ENCODE measurements at regions not wholly inside any gene's neighbourhood (a gene's known extent, or its start where the extent isn't known, plus 50 kb on each side); places are given as distances from the start of the nearest gene placed in this dataset.

DNA sequence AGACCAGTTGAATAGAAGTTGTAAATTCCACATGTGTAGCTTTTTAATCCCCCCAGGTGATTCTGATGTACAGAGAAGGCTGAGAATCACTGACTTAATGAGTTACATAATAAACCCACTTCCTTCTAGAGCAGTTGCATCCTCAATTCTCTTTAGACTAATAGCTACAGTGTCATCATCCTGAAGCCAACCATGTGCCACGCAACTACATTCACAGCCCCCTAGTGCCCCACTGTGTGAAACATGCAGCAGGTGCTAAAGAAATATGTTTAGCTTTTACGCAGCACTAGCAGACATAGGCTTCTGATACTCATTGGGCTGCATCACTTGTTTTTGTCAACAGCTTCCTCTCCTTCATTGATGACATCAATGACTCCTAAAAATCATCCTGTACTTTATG lies 1168.3 kb downstream of the BCL11B start:
- DNase-seq (ENCODE audit: low spot score): no peak

DNA sequence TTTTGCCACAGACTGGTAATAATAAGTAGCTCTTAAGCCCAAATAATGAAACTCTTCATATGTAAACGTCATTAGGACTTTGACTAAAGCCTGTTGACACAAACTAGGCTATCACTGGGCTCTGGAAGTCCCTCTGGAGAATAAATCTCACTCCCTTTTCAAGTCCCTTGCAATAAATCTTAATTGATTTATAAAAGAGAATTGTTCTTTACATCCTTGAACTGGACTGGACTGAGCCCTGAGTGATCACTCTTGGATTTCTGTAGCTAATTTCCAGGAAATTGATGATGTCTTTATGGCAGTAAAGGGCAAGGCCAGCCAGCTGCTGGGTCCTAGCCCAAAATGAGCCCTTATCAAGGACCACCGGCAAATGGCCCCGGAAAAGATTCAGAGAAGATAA lies 1162.7 kb downstream of the BCL11B start:
- no peak for DNase-seq (ENCODE audit: low spot score)

GRCh38 chr14:98112194-98112780 lies 1159.7 kb downstream of the BCL11B start:
- DNase-seq (ENCODE audit: low spot score): no peak

DNA sequence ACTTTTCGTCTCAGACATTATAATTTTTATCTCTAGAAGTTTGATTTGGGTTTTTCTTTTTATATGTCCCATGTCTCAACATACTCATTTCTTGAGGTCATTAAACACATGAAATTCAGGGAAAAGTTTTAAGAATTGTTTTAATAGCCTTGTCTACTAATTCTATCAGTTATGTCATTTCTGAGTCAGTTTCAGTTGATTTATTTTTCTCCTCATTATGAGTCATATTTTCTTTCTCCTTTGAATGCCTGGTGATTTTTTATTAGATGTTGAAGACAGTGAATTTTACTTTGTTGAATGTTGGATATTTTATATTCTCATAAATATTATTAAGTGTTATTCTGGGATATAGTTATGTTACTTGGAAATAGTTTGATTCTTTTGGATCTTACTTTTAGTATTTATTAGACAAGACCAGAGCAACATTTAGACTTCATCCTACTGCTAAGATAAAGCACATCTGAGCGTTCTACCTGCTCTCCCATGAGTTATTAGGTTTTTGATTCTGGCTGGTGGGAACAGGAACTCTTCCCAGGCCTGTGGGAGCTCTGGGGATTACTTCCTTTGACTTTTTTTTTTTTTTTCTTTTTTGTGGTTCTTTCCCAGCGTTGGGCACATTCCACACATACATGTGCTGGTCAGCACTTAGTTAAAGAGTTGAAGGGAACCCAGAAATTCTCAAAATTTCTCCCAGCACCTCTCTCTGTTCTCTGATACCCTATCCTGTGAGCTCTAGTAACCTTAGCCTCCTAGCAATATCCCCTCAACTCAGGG lies 1157.7 kb downstream of the BCL11B start:
- peak; percentile 30 for DNase-seq (ENCODE audit: low spot score)

DNA sequence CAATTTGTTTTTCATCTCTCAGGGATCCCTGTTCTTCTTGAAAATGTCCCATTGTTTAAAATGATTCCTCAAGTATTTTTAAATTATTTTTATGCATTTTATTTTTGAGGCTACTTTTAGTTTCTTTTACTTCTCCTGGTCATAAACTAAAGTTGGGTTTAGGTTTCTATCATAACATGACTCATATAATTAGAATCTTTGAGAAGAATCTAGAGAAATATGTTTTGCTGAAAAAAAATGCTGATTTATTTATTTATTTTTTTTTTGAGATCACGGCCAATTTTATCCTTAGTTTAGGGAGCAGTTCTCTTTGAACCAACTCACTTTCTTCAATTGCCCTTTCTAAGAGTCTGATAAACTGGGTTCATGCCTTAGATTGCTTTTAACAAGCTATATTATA lies 1157.1 kb downstream of the BCL11B start:
- no peak for DNase-seq (ENCODE audit: low spot score)

DNA sequence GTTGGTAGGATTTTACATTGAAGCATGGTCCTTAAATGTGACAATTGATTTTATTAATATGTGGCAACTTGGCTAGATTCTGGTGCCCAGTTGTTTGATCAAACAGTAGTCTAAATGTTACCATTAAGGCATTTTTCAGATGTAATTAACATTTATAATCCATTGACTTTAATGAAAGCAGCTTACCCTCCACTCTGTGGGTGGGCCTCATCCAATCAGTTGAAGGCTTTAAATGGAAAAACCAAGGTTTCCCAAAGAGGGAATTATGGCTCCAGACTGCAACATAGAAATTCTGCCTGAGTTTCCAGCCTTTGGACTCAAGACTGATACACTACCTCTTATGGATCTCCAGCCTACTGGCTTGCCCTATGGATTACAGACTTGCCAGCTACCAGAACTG lies 1153.2 kb downstream of the BCL11B start:
- no peak for DNase-seq (ENCODE audit: low spot score)

DNA sequence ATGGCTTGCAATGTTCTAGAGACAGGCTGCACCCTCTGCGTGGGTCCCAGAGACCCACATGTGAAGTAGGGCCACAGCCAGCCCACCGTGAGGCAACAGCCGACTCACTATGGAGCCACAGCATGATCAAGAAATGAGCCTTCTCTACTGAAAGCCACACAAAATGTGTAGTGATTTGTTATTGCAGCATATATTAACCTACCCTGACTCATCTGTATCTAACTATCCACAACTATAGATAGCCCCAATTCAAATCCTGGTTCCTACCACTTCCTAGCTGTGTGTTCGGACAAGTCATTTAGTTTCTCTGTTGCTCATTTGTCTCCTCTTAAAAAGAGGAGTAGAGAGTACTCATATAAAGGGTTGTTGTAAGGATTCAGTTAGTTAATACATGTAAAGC lies 1152.3 kb downstream of the BCL11B start:
- no peak for DNase-seq (ENCODE audit: low spot score)

DNA sequence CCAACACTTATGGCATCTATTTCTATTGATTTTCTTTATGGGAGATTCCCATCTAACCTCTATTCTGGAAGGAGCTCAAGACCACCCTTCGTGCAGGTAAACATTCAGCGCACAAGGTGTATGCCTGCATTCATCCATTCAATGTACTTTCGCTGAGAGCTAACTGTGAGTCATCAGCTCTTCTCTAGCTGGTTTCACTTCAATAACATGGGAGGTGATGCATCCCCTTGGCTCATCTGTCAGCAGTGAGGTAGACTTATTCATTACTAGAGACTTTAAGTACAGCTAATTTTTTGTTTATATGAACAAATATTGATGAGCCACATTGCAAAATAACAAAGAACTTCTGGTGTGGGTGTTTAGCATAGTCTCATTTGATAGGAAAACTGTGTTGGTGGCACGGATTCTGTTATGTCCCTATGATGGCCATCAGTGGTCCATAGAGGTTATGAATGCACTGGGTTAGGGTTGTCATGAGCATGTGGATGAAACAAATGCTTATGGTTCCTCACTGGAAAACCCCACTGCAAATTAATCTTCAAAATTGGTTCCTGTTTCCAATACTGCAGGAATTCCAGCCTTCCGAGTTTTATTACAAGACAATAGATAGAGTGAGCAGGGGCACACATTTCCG lies 1151.0 kb downstream of the BCL11B start:
- no peak for DNase-seq (ENCODE audit: low spot score)

GRCh38 chr14:98122527-98122926 lies 1149.5 kb downstream of the BCL11B start:
- no peak for DNase-seq (ENCODE audit: low spot score)

DNA sequence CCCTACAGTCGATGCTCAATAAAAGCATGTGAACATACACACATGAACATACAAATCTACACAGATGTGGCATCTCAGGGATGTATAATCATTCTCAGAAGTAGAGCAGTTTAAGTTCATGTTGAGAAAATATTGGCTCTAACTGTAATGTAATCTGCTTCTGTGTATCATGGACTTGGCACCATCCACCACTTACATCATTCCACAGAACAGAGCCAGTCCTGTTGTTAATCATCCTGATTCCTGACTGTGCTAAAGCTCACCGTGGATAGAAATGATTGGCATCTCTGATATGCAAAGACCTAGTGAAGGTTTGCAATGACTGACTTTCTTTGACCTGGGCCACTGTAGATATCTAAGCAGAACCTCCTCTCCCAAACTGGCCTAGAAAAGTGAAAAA lies 1141.3 kb downstream of the BCL11B start:
- no peak for DNase-seq (ENCODE audit: low spot score)

GRCh38 chr14:98131406-98131805 lies 1140.6 kb downstream of the BCL11B start:
- DNase-seq (ENCODE audit: low spot score): peak; percentile 48

GRCh38 chr14:98133806-98134205 lies 1138.2 kb downstream of the BCL11B start:
- DNase-seq (ENCODE audit: low spot score): no peak

DNA sequence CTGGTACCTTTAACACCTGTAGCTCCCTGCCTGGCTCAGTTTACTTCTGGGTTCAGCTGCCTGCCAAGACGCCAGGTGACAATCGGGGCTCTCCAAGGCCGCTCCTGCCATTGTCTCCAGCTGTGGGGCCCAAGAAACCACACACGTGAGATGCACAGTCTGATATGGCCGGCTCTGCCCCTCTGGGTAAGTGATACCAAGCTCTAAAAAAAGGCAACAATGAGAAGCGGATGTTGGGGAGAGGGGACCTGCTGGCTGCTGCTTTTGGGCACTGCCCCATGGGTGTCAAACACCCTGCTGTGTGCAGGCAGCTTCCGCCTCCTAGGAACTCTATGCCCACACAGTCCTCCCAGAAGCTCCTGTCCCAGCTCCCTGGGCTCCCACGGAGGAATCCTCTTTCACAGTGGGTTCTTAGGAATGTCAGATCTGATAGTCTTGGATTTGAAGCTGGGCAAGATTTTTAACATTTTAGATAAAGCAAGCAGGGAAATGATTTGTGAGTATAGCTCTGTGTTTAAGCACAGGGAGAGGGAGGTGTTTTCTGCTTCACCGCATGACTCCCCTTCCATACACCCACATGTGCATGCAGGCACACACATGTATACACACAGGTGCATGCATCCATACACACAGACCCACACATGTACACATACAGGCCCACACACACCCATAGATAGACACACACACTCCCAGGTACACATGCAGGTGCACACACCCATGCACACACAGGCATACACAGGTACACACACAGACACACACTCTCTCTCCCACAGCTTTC lies 1135.8 kb downstream of the BCL11B start:
- DNase-seq (ENCODE audit: low spot score): no peak

- no peak for DNase-seq (ENCODE audit: low spot score)
Observed at GRCh38 chr14:98137131-98138025, 1134.6 kb downstream of the BCL11B start.

- peak; percentile 26 for DNase-seq (ENCODE audit: low spot score)
Observed at GRCh38 chr14:98138666-98139065, 1133.3 kb downstream of the BCL11B start.

GRCh38 chr14:98140862-98141530 lies 1131.0 kb downstream of the BCL11B start:
- no peak for DNase-seq (ENCODE audit: low spot score)

- no peak for DNase-seq (ENCODE audit: low spot score)
Observed at GRCh38 chr14:98143566-98143965, 1128.4 kb downstream of the BCL11B start.

- peak; percentile 11 for DNase-seq (ENCODE audit: low spot score)
Observed at GRCh38 chr14:98144964-98145363, 1127.0 kb downstream of the BCL11B start.

- DNase-seq (ENCODE audit: low spot score): no peak
Observed at GRCh38 chr14:98146416-98146815, 1125.6 kb downstream of the BCL11B start.

DNA sequence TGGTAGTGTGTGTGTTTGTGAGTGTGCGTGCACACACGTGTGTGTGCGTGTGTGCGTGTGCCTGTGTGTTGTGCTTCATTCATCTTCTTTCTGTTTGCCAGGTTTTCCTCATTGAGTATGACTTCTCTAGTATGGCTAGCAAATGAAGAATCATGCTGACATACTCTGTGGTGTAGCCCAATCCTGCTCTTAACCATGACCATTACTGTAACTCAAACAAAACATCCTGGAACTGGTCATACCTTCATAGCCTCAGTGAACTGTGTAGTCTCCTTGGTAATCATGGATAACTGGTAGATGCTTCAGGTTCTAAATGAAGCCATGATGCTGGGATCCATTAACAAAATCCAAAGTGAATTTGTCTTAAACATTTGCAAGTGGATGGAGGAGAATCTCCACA lies 1117.7 kb downstream of the BCL11B start:
- DNase-seq (ENCODE audit: low spot score): no peak

DNA sequence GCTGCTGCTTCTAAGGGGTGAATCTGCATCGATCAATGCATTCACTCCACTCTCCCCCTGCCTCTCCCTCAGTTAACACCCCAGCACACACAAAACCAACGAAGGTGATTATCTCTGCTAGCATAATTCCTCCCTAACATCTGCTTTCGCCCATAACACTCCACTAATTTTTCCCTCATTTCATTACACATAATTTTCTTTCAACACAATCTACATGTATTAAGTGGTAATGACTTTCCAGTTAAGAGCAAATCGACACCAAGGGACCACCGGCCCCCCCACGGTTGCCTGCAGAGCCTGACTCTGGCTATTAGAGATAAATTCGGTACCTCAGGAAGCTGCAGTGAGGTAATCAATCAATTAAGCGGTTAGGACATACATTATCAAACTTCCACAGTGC lies 1115.6 kb downstream of the BCL11B start:
- no peak for DNase-seq (ENCODE audit: low spot score)
